GM20431 (cell line): ENCODE measurements at regions not wholly inside any gene's neighbourhood (a gene's known extent, or its start where the extent isn't known, plus 50 kb on each side); places are given as distances from the start of the nearest gene placed in this dataset.

ENCODE experiments used
- in situ Hi-C: fragments of 300-500 bp; cut with MseI, MboI; formaldehyde crosslinking; loops from one replicate; pipeline ENCODE4 v1.15.0; 2020; ENCODE audit warnings: low sequenced_read_pairs; ENCODE audit not compliant: unreplicated experiment

- in situ Hi-C loops, result no loop called here
Observed at GRCh38 chr9:82593501-82593900, 469.4 kb downstream of the RASEF start.

- in situ Hi-C loops, result no loop called here
Observed at GRCh38 chr9:82597241-82598203, 465.4 kb downstream of the RASEF start.

- in situ Hi-C loops, result no loop called here
Observed at GRCh38 chr9:82598241-82599039, 464.5 kb downstream of the RASEF start.

- in situ Hi-C loops, result no loop called here
Observed at GRCh38 chr9:82599336-82599949, 463.5 kb downstream of the RASEF start.

- in situ Hi-C loops, result no loop called here
Observed at GRCh38 chr9:82600536-82601292, 462.2 kb downstream of the RASEF start.

- in situ Hi-C loops, result no loop called here
Observed at GRCh38 chr9:82601293-82601771, 461.6 kb downstream of the RASEF start.

GRCh38 chr9:82604947-82605656 is 457.8 kb downstream of the RASEF start:
- in situ Hi-C loops, result no loop called here

- in situ Hi-C loops, result no loop called here
Observed at GRCh38 chr9:82605657-82606031, 457.3 kb downstream of the RASEF start.

GRCh38 chr9:82606071-82606470 is 456.9 kb downstream of the RASEF start:
- in situ Hi-C loops, result no loop called here

GRCh38 chr9:82606492-82607382 is 456.2 kb downstream of the RASEF start:
- in situ Hi-C loops, result no loop called here

GRCh38 chr9:82608487-82608886 is 454.5 kb downstream of the RASEF start:
- in situ Hi-C loops, result no loop called here

GRCh38 chr9:82612942-82613341 is 450.0 kb downstream of the RASEF start:
- in situ Hi-C loops, result no loop called here

GRCh38 chr9:82613498-82613897 is 449.4 kb downstream of the RASEF start:
- in situ Hi-C loops, result no loop called here

- in situ Hi-C loops, result no loop called here
Observed at GRCh38 chr9:82616545-82616944, 446.4 kb downstream of the RASEF start.

- in situ Hi-C loops, result no loop called here
Observed at GRCh38 chr9:82621447-82621846, 441.5 kb downstream of the RASEF start.

- in situ Hi-C loops, result no loop called here
Observed at GRCh38 chr9:82637368-82637767, 425.6 kb downstream of the RASEF start.

- in situ Hi-C loops, result no loop called here
Observed at GRCh38 chr9:82645600-82645999, 417.3 kb downstream of the RASEF start.

GRCh38 chr9:82650368-82650767 is 412.6 kb downstream of the RASEF start:
- in situ Hi-C loops, result no loop called here
